ENCODE measurements at regions not wholly inside any gene's neighbourhood (a gene's known extent, or its start where the extent isn't known, plus 50 kb on each side); places are given as distances from the start of the nearest gene placed in this dataset.
"Not testable (repeated sequence)": the region's sequence is repeated elsewhere in the genome, so short reads cannot be mapped to it uniquely, and the experiment has no call there.

- TF ChIP-seq PATZ1 (tag by site-specific recombination; IDR thresholded peaks at IDR 0.05), result no peak
- TF ChIP-seq ZNF302 (tag by site-specific recombination; IDR thresholded peaks at IDR 0.05; ENCODE audit: low read depth), result no peak
Observed at GRCh38 chr6:3921663-3922062, 72.5 kb downstream of the FAM50B start (continued).

GRCh38 chr6:3922619-3923018 is 73.4 kb downstream of the FAM50B start:
- H3K9me3 ChIP-seq (ENCODE audit: control insufficient read depth, insufficient read depth, low read depth, low read length); H3K4me1 ChIP-seq (ENCODE audit: control insufficient read depth, insufficient read depth, low read length); H3K27ac ChIP-seq (ENCODE audit: extremely low read depth, low read depth, low read length); H3K4me3 ChIP-seq (ENCODE audit: low read depth, low read length); H3K36me3 ChIP-seq (ENCODE audit: control insufficient read depth in 2 of 2, insufficient read depth in 1 of 2, low read length in 2 of 2): not testable (repeated sequence)
- ChIA-PET CTCF (interaction anchor here (0.7 to 2.0 kb wide), 5 partner anchors 9 to 613 kb away, joined by 3 to 9 read pairs (median 5); no protein-coding TSS in a partner anchor), POLR2A (interaction anchor here (0.6 kb wide), 1 partner anchor 98 kb away, joined by 3 read pairs; a partner anchor contains a TSS)

GRCh38 chr6:3925223-3926149 is 76.3 kb downstream of the FAM50B start:
- H3K4me3 ChIP-seq (ENCODE audit: low read depth, low read length); H3K27ac ChIP-seq (ENCODE audit: extremely low read depth, low read depth, low read length); H3K4me1 ChIP-seq (ENCODE audit: control insufficient read depth, insufficient read depth, low read length); POLR2A ChIA-PET; H3K36me3 ChIP-seq (ENCODE audit: control insufficient read depth in 2 of 2, insufficient read depth in 1 of 2, low read length in 2 of 2); H3K9me3 ChIP-seq (ENCODE audit: control insufficient read depth, insufficient read depth, low read depth, low read length): not testable (repeated sequence)
- CTCF ChIA-PET, result interaction anchor here (0.9 to 1.0 kb wide), 2 partner anchors 52 to 90 kb away, joined by 3 to 4 read pairs; no protein-coding TSS in a partner anchor

GRCh38 chr6:3926150-3926482 is 76.9 kb downstream of the FAM50B start:
- no peaks in the 10 kb centered on the region for H3K4me1 ChIP-seq (ENCODE audit: control insufficient read depth, insufficient read depth, low read length)
- ChIA-PET CTCF (interaction anchor here (0.7 to 1.0 kb wide), 3 partner anchors 77 to 90 kb away, joined by 3 to 4 read pairs (median 3); no protein-coding TSS in a partner anchor), POLR2A (no interaction called here)
- H3K4me3 ChIP-seq (ENCODE audit: low read depth, low read length), result no peak overlapping the region
- TF ChIP-seq ZNF341 (tag by site-specific recombination; IDR thresholded peaks at IDR 0.05; ENCODE audit: low read depth) (0 out of 2 replicates have a peak, but pooled peaks have one; percentile 11), ZIC2 (tag by site-specific recombination; IDR thresholded peaks at IDR 0.05) (no peak), EGR2 (tag by site-specific recombination; IDR thresholded peaks at IDR 0.05; ENCODE audit: low read depth) (peak; percentile 48; the same call in 1 of the 2 replicates)
- no peaks in the 10 kb centered on the region for H3K9me3 ChIP-seq (ENCODE audit: control insufficient read depth, insufficient read depth, low read depth, low read length)
- H3K27ac ChIP-seq (ENCODE audit: extremely low read depth, low read depth, low read length), result no peak overlapping the region
- no peaks in the 10 kb centered on the region for H3K36me3 ChIP-seq (ENCODE audit: control insufficient read depth in 2 of 2, insufficient read depth in 1 of 2, low read length in 2 of 2)

- ChIA-PET POLR2A (no interaction called here), CTCF (interaction anchor here (0.6 to 1.2 kb wide), 3 partner anchors 43 to 69 kb away, joined by 4 to 5 read pairs (median 4); no protein-coding TSS in a partner anchor)
- no peaks in the 10 kb centered on the region for H3K36me3 ChIP-seq (ENCODE audit: control insufficient read depth in 2 of 2, insufficient read depth in 1 of 2, low read length in 2 of 2)
- no peaks in the 10 kb centered on the region for H3K9me3 ChIP-seq (ENCODE audit: control insufficient read depth, insufficient read depth, low read depth, low read length)
- no peak overlapping the region for H3K4me3 ChIP-seq (ENCODE audit: low read depth, low read length)
- H3K27ac ChIP-seq (ENCODE audit: extremely low read depth, low read depth, low read length), result no peak overlapping the region
- H3K4me1 ChIP-seq (ENCODE audit: control insufficient read depth, insufficient read depth, low read length), result no peaks in the 10 kb centered on the region
- peak; percentile 39 for TF ChIP-seq ZFHX2 (tag by site-specific recombination; conservative IDR thresholded peaks at IDR 0.05)
- no peak for TF ChIP-seq MZF1 (tag by site-specific recombination; IDR thresholded peaks at IDR 0.05; ENCODE audit: borderline replicate concordance)
- TF ChIP-seq EGR2 (tag by site-specific recombination; IDR thresholded peaks at IDR 0.05; ENCODE audit: low read depth), result peak; percentile 44; the same call in 1 of the 2 replicates
Observed at GRCh38 chr6:3928111-3928510, 78.9 kb downstream of the FAM50B start.

GRCh38 chr6:3929281-3929798 is 80.2 kb downstream of the FAM50B start:
- Histone ChIP-seq H3K9me3 (ENCODE audit: control insufficient read depth, insufficient read depth, low read depth, low read length) (no peaks in the 10 kb centered on the region), H3K4me1 (ENCODE audit: control insufficient read depth, insufficient read depth, low read length) (no peaks in the 10 kb centered on the region), H3K27ac (ENCODE audit: extremely low read depth, low read depth, low read length) (no peak overlapping the region), H3K4me3 (ENCODE audit: low read depth, low read length) (no peak overlapping the region), H3K36me3 (ENCODE audit: control insufficient read depth in 2 of 2, insufficient read depth in 1 of 2, low read length in 2 of 2) (no peaks in the 10 kb centered on the region)
- CTCF ChIA-PET, result interaction anchor here (0.7 to 1.4 kb wide), 4 partner anchors 49 to 188 kb away, joined by 3 to 4 read pairs (median 3); no protein-coding TSS in a partner anchor
- POLR2A ChIA-PET, result no interaction called here
- TF ChIP-seq KLF17 (tag by site-specific recombination; IDR thresholded peaks at IDR 0.05), result no peak
- no peak for TF ChIP-seq ZNF138 (tag by site-specific recombination; IDR thresholded peaks at IDR 0.05; ENCODE audit: borderline replicate concordance)
- TF ChIP-seq KLF10 (tag by site-specific recombination; IDR thresholded peaks at IDR 0.05), result no peak
- no peak for TF ChIP-seq ZSCAN18 (tag by site-specific recombination; IDR thresholded peaks at IDR 0.05)
- TF ChIP-seq ZNF792 (tag by site-specific recombination; IDR thresholded peaks at IDR 0.05), result no peak
- no peak for TF ChIP-seq ZNF248 (tag by site-specific recombination; IDR thresholded peaks at IDR 0.05)
- no peak for TF ChIP-seq ZNF629 (tag by site-specific recombination; IDR thresholded peaks at IDR 0.05)
- TF ChIP-seq ZNF335 (tag by site-specific recombination; conservative IDR thresholded peaks at IDR 0.05), result no peak
- TF ChIP-seq SETDB1 (IDR thresholded peaks at IDR 0.05; ENCODE audit: insufficient read length, low read length), result no peak
